ENCODE measurements at regions not wholly inside any gene's neighbourhood (a gene's known extent, or its start where the extent isn't known, plus 50 kb on each side); places are given as distances from the start of the nearest gene placed in this dataset.

- TF ChIP-seq EGR1 (IDR thresholded peaks at IDR 0.05) (no peak), TAF1 (IDR thresholded peaks at IDR 0.05; ENCODE audit: low read depth) (no peak), NFIC (IDR thresholded peaks at IDR 0.05) (no peak), TEAD4 (IDR thresholded peaks at IDR 0.05) (no peak), YY1 (IDR thresholded peaks at IDR 0.05; ENCODE audit: low read depth) (no peak), USF1 (IDR thresholded peaks at IDR 0.05) (no peak), TCF12 (IDR thresholded peaks at IDR 0.05; ENCODE audit: low read depth) (no peak), CEBPB (IDR thresholded peaks at IDR 0.05) (no peak), RAD21 (IDR thresholded peaks at IDR 0.05; ENCODE audit: low read depth) (no peak)
Observed at GRCh38 chr2:102910724-102911123, 148.9 kb downstream of the TMEM182 start.

- no peak for TF ChIP-seq MAX (IDR thresholded peaks at IDR 0.05)
- no peak for TF ChIP-seq TEAD4 (IDR thresholded peaks at IDR 0.05)
- no peak for TF ChIP-seq EGR1 (IDR thresholded peaks at IDR 0.05)
Observed at GRCh38 chr2:102915128-102915527, 153.3 kb downstream of the TMEM182 start.

GRCh38 chr2:102922321-102922720 lies 160.5 kb downstream of the TMEM182 start:
- TF ChIP-seq MAX (IDR thresholded peaks at IDR 0.05), result no peak
- TF ChIP-seq YY1 (IDR thresholded peaks at IDR 0.05; ENCODE audit: low read depth), result no peak
- no peak for TF ChIP-seq NFIC (IDR thresholded peaks at IDR 0.05)
- no peak for TF ChIP-seq ZBTB7A (IDR thresholded peaks at IDR 0.05; ENCODE audit: low read depth)
- TF ChIP-seq CEBPB (IDR thresholded peaks at IDR 0.05), result no peak
- TF ChIP-seq TCF12 (IDR thresholded peaks at IDR 0.05; ENCODE audit: low read depth), result no peak
- TF ChIP-seq TAF1 (IDR thresholded peaks at IDR 0.05; ENCODE audit: low read depth), result no peak

- no peak for TF ChIP-seq USF1 (IDR thresholded peaks at IDR 0.05)
- TF ChIP-seq CEBPB (IDR thresholded peaks at IDR 0.05), result no peak
- no peak for TF ChIP-seq NFIC (IDR thresholded peaks at IDR 0.05)
- TF ChIP-seq ZBTB7A (IDR thresholded peaks at IDR 0.05; ENCODE audit: low read depth), result no peak
- no peak for TF ChIP-seq TEAD4 (IDR thresholded peaks at IDR 0.05)
- no peak for TF ChIP-seq REST (IDR thresholded peaks at IDR 0.05; ENCODE audit: low read depth)
- TF ChIP-seq EGR1 (IDR thresholded peaks at IDR 0.05), result no peak
- no peak for TF ChIP-seq EP300 (IDR thresholded peaks at IDR 0.05; ENCODE audit: borderline replicate concordance)
- no peak for TF ChIP-seq TCF12 (IDR thresholded peaks at IDR 0.05; ENCODE audit: low read depth)
- TF ChIP-seq RAD21 (IDR thresholded peaks at IDR 0.05; ENCODE audit: low read depth), result no peak
- no peak for TF ChIP-seq TAF1 (IDR thresholded peaks at IDR 0.05; ENCODE audit: low read depth)
- no peak for TF ChIP-seq YY1 (IDR thresholded peaks at IDR 0.05; ENCODE audit: low read depth)
- TF ChIP-seq CREB1 (IDR thresholded peaks at IDR 0.05; ENCODE audit: low read depth), result no peak
Observed at GRCh38 chr2:102925003-102925402, 163.2 kb downstream of the TMEM182 start.

- TF ChIP-seq TCF12 (IDR thresholded peaks at IDR 0.05; ENCODE audit: low read depth) (no peak), MAX (IDR thresholded peaks at IDR 0.05) (no peak), EP300 (IDR thresholded peaks at IDR 0.05; ENCODE audit: borderline replicate concordance) (no peak), CREB1 (IDR thresholded peaks at IDR 0.05; ENCODE audit: low read depth) (no peak), CEBPB (IDR thresholded peaks at IDR 0.05) (no peak), ZBTB7A (IDR thresholded peaks at IDR 0.05; ENCODE audit: low read depth) (no peak), FOXM1 (IDR thresholded peaks at IDR 0.05; ENCODE audit: borderline replicate concordance, low read depth) (no peak), RAD21 (IDR thresholded peaks at IDR 0.05; ENCODE audit: low read depth) (no peak), NFIC (IDR thresholded peaks at IDR 0.05) (no peak), TEAD4 (IDR thresholded peaks at IDR 0.05) (no peak), YY1 (IDR thresholded peaks at IDR 0.05; ENCODE audit: low read depth) (no peak)
Observed at GRCh38 chr2:102927854-102928267, 166.0 kb downstream of the TMEM182 start.

GRCh38 chr2:102929721-102930120 lies 167.9 kb downstream of the TMEM182 start:
- TF ChIP-seq EP300 (IDR thresholded peaks at IDR 0.05; ENCODE audit: borderline replicate concordance) (no peak), MAX (IDR thresholded peaks at IDR 0.05) (no peak), TEAD4 (IDR thresholded peaks at IDR 0.05) (no peak), FOXM1 (IDR thresholded peaks at IDR 0.05; ENCODE audit: borderline replicate concordance, low read depth) (no peak), ZBTB7A (IDR thresholded peaks at IDR 0.05; ENCODE audit: low read depth) (no peak), RAD21 (IDR thresholded peaks at IDR 0.05; ENCODE audit: low read depth) (no peak), USF1 (IDR thresholded peaks at IDR 0.05) (no peak), TCF12 (IDR thresholded peaks at IDR 0.05; ENCODE audit: low read depth) (no peak), TAF1 (IDR thresholded peaks at IDR 0.05; ENCODE audit: low read depth) (no peak), EGR1 (IDR thresholded peaks at IDR 0.05) (no peak), CREB1 (IDR thresholded peaks at IDR 0.05; ENCODE audit: low read depth) (no peak), REST (IDR thresholded peaks at IDR 0.05; ENCODE audit: low read depth) (no peak), YY1 (IDR thresholded peaks at IDR 0.05; ENCODE audit: low read depth) (no peak)
